Fibroblast of skin of right quadriceps (primary cell): ENCODE measurements at regions not wholly inside any gene's neighbourhood (a gene's known extent, or its start where the extent isn't known, plus 50 kb on each side); places are given as distances from the start of the nearest gene placed in this dataset.

Source experiments
- DNase-seq: peaks from one replicate; pipeline ENCODE4 v3.0.0-alpha.2; 2013

DNA sequence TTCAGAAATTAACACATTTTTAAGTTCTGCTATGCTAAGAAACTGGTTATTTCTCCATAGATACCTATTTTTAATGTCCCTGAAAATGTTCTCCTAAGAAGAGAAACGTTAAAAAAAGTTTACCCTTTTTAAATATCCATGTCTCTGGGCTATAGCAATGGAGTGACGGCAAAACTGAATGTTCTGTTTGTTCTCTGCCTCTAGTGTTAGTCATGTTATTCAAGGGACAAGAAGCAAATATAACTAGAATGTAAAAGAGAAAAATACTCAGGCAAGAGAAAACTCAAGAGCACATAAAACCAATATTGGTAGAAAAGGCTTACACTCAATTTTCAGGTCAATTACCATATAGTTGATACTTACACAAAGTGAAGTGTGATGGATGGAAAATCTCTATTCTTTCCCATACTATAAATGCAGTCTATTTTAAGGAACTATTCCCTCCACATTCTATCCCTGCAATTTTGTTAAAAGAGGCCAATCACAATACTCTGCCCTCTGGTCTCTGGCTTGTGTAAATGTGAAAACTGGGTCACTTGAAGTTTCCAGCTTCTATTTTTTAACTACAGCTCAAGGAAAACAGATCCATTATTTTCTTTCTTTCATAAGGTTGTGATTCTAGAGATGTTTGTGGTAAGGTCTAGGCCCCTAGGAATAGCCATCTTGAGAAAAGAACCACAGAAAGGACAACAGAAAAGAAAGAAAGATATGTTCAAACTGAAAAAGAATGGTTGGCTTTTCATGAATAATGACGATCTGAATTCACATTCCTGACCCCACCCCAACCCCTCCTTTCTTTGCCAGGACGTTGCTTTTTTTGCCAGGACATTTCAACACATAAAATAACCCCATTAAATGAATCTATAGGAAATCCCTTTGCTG, 200.3 kb upstream of the FAM83B start:
- DNase-seq: peak; percentile 64

DNA sequence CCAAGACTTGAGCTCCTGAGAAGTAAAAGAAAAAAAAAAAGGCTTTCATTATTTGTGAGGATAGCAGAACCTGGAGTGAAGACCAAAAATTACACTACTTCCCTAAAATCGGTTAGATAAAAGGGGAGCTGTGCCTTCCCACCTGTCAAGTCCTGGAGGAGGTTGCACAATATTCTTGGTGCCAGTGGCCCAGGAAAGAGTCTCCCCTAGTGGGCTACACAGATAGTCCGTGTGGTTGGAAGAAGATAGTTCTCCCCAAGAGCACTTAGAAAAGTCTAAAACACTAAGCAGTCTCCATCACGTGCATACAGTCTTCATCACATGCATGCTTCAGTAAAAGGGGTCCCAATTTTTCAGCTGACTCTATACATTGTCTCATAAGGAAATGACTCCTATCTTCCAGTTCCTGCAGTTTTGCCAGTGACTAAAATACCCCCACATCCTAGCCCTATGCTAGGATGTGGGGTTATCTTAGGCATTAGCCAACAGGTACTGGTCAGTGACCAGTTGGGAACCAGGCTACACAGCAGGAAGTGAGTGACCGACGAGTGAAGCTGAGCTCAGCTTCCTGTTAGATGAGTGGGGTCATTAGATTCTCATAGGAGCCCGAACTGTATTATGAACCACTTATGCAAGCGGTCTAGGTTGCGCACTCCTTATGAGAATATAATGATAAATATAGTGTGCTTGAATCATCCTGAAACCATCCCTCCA, 199.5 kb upstream of the FAM83B start:
- no peak for DNase-seq

DNA sequence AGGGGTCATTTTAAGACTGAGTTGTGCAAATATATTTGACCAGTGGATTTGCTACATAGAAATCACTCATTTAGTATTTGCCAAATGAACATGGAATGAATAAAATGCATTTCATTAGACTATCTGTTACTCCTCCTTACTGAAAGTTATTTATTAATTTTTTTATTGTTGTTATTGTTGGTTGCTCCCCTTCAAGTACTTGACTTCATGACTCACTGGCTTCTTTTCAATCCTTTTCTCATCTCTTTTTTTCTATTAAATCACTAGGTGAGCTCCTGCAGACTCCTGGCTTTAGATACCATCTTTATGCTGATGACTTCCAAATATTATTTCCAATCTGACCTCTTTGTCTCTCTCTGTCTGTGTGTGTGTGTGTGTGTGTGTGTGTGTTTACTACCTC, 192.2 kb upstream of the FAM83B start:
- no peak for DNase-seq

DNA sequence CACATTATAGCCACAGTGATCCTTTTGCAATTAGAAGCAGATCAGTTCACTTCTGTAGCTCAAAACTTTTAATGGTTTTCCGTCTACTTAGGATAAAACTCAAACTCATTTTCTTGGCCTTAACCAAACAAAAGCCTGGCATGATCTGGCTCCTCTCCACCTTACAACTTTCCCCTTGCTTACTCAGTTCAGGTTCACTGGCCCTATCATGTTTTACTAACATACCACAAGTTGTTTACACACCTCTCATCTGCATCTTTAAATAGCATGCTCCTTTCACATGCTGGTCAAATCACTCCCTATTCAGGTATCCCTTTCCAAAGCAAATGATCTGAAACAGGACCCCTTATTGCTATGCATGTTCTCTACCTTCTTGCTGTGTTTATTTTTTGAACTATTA, 191.4 kb upstream of the FAM83B start:
- DNase-seq: no peak

DNA sequence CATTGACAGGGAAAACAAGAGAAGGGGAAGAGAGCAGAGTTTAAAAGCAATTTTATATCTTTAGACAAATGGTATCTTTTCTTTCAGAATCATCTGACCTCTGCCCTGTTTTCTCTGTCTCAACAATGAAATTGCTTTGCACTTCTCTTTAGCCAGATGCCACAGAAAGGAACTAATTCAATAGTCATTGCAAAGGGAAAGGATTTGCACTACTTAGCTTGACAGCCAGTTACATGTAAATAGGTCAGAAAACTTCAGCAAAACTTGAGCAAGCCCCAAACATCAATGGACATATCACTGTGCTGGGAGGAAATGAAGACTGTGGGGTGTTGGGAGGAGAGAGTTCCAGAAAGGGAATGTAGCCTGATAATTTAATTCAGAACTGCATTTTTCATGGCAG, 181.3 kb upstream of the FAM83B start:
- DNase-seq: no peak

DNA sequence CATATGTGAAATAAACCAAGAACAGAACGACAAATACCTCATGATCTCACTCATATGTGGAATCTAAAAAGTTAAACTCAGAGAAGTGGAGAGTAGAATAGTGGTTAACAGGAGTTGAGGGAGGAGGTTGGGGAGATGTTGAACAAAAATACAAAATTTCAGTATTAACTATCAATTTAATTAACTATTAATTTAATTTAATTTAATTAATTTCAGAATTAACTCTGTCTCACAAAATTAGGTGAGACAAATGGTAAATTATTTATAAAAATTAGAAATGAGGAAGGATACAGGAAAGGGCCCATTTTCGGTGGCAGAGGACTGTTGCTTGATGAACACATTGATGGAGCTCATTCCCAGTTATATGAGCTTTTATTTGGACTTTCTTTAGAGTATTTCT, 166.0 kb upstream of the FAM83B start:
- DNase-seq: no peak

DNA sequence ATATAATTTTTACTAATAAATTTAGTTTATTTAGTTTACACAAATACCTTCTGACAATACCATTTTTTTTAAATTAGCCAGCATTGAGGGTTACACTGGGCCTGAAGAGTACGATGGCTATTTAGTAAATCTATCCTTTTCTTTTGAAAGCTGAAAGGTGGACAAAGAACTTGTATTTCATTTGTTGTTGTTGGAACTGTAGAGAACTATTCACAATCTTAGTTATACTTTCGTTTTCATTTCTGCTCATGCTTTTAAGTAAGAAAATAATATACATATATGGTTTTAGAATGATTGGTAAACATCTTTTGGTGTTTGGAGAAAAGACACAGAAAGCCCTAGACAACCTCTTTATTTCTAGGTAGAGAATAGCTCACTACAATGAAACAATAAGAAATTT, 165.3 kb upstream of the FAM83B start:
- no peak for DNase-seq

DNA sequence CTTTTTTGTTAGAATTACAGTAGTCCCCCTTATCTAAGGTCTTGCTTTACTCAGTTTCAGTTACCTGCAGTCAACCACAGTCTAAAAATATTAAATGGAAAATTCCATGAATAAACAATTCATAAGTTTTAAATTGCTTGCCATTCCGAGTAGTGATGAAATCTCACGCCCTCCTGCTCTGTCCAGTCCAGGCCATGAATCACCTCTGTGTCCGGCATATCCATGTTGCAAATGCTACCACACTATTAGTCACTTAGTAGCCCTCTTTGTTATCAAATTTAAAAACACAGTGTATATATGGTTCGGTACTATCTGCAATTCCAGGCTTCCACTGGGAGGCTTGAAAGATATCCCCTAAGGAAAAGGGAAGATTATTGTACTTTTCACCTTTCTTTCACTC, 164.6 kb upstream of the FAM83B start:
- peak; percentile 40 for DNase-seq

DNA sequence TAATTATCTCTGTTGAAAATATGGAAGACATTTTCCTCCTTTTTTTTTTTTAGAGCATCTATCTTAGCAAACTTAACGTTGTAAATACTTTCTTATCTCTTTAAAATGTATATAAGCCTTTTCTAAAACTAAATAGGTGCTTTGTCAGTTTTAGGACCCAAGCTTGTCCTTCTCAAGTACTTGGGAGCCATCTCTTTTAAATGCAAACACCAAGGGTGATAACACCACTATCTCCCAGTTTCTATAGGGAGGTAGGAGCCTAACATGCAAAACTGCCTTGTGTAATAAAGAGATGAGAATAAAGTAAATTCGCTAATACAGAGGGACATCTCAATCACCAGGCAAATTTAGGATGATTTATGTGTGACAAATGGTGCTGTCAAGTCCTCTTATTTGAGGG, 157.0 kb upstream of the FAM83B start:
- no peak for DNase-seq

DNA sequence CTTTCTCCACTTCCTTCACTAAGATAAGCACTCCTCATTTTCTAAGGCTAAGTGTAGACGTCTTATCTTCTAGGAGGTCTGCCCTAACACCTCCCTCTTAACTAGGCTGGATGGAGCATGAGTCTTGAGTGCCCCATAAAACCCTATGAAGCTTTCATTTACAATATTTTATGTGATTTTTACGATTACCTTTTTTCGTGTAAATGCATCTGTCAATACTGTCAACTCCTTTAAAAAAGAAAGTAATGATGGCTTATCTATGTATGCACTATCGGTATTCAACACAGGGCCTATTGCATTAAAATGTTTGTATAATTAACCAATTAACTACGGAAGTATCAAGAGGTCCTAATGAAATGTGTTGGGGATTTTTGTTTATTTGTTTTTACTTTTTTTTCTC, 156.0 kb upstream of the FAM83B start:
- DNase-seq: no peak

DNA sequence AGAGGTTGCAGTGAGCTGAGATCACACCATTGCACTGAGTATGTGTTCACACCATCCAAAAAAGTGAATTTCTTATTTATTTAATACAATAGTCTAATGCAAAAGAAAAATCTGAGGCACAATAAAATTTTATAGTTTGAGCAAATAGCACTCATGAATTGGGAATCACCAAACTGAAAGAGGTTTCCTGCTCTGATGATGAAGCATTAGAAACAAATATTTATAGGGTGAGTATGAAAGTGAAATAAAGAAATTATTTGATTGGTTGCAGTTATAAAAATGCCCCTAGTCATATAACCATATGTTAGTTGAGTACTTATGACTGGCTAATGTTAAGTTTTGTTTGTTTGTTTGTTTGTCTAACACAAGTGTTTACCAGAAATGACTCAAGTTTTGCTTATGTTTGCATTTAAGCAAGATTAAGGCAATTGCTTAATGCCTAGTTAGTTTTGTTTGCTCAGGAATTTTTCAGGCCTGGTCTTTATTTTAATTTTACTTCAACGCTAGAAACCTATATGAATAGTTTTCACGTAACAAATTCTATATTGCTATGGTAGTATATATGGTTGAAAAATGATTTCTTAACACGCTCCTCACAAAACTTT, 151.5 kb upstream of the FAM83B start:
- DNase-seq: no peak

DNA sequence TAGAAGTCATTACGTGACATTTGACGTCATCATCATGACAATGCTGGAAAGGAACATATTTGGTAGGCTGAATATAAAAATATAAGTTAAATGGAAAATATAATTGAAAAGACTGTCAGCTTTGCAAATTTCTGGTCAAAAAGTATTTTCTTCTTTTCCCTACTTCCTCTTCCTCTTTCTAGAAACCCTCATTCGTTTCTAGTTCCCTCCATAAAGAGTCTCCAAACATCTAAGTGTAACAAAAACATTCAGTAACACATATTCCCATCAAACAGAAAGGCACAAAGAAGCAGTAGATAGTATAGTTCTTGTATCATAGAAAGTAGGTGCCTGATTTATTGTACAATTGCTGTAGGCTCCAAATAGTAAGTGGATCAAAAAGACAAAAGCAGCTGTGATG, 150.8 kb upstream of the FAM83B start:
- DNase-seq: no peak

DNA sequence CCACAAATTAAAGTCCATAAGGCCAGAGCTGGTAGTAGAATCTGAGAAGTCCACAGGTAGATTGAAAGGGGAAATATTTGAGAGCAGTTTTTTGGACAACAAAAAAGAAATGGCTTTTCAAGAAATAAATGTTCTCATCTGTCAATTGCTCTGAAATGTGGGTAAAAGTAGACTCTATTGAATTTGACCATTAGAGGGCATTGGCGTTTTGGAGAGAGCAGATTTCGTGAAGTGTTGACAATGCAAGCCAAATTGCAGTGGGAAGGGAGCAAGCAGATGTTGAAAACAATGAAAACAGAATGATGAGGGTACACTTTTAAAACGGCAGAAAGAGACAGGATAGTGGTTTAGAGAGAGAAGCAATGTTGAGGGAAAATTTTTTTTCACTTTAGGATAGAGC, 149.1 kb upstream of the FAM83B start:
- DNase-seq: peak; percentile 43

DNA sequence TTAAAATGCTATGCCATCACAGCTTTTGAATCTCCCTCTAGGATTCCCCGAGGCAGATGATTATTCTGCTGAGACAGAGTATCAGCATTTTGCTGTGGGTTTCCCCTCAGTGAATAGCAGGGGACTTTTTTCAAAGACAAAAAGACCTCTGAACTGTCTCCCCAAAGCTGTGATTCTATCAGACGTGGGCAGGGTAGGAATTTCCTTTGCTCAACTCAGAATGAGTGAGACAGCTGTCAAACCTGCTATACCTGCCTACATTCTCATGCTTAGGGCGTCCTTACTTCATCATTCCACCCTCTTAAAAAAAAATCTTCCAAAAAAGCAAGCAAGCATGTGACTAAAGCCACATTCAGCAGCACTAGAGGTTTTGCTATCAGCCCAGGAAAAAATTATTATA, 147.6 kb upstream of the FAM83B start:
- no peak for DNase-seq

DNA sequence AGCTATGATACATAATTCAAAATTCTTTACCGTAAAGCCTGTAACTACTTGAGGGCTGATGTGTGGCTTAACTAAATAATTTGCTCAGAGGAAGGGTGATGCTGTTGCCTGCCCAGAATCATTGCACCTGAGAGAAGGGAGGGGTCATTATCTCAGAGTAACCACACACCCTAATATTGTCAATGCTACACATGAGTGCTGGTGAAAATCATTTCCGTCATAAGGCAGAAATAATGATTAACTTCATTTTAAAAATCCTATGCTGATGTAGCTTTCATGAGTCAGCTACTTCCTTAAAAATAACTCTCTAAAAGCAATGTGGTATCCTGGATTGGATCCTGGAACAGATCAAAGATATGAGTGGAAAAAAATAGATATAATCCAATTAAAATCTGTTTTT, 146.4 kb upstream of the FAM83B start:
- no peak for DNase-seq

DNA sequence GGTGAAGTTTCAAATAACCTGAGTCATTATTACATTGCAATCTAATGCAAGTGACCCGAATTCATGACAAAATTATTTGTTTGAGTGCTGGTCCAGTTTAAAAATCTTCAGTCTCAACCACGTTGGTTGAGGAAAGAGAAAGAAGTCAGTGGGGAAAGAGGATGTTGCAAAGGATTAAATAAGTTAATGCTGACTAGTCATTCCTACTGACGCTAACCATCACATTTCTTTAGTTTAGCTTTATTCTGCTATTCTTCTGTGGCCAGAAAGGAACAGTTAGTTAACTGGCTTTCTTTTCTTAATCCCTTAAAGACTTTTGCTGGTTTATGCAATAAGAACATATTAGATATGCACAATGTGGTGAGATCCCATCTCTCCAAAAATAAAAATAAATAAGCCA, 143.8 kb upstream of the FAM83B start:
- DNase-seq: no peak

DNA sequence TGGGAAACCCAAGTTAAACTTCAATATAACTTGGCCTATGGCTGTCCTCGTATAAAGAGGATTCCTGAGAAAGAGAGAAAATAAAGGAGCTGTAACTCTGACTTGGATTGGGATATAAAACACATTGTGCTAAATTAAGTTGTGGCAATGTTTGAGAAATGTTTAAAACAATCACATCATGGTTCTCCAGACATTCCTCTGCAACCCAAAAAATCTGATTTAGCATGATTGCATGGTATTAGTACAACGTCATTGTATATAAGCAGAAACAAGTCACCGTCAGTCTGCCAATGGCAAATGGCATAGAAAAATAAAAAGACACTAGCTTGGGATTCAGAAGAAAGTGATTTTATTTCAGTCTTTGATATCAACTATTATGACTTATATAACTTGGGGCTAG, 140.2 kb upstream of the FAM83B start:
- DNase-seq: peak; percentile 50

DNA sequence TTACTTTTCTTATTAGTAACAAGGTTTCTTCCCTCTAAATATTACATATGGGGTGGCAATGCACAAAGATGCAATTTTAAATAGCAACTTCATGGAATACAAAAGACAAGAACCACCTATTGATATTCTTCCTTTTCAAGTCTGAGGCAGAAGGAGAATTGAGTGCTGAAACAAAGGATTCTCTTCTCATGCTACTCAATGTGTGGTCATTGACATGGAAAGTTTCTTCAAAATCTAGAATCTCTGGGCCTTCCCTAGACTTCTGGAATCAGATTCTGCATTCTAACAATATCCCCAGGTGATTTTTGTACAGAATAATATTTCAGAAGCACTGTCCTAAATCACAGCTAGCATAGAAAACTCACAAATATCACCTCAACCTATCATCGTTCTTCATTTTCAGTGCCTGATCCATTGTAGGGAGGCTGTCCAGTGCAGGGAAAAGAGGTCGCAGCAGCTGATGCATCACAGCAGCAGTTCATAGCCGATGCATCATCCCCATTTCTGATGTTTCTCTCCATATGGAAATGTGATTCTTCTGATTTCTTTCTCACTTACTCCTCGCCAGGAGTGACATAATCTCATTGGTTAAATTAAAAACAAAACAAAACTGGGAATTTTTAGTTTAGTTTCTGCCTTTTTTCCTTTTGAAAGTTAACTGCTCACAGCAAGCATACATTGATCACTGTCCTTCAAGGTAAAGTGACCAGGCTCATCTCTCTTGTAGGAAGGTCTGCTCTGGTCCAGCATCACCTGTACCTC, 139.5 kb upstream of the FAM83B start:
- DNase-seq: peak; percentile 9

DNA sequence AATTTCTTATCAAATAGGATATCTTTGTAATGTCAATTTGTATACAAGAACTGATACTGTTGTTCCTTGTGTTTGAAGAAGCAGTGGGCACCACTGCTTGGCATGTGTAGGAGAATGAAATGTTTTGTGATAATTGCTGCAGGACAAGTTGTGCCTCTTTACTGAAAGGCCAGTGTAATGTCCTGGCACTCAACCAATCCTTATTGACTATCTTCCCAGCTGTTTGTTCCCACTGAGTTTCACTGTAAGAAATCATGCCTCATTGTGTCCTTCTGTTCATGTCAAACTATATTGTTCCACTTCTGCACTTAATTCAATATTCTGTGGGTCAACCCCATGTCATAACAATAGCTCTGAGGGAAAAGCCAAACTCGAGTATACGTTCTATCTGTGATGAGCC, 136.1 kb upstream of the FAM83B start:
- no peak for DNase-seq

DNA sequence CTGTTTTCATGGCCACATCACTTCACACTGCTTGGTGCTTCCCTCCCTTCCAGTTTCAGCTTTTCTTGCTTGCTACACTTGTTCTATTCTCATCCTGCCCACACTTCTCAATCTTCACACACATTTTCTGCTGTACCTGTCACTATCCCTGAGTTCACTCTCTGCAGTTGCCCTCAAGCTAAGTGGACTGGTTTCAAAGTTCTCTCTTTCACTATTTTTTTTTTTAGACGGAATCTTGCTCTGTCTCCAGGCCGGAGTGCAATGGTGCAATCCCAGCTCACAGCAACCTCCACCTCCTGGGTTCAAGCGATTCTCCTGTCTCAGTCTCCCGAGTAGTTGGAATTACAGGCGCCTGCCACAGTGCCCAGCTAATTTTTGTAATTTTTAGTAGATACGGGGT, 130.6 kb upstream of the FAM83B start:
- no peak for DNase-seq

DNA sequence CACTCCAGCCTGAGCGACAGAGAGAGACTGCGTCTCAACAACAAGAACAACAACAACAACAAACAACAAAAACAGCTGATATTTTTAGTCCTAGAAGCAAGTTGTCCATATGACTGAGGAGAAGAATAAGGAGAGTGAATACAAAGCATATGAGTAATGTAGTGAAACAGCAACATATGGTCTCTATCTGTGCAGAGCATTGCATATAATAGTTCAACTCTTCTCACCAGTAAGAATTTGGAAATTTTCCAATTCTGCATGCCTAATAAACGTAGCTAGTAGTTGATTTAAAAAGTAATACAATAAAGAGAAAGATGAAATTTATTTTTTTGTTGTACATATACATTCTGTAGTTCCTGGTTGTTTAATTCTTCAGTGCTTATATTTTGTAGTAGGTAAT, 129.7 kb upstream of the FAM83B start:
- peak; percentile 68 for DNase-seq

DNA sequence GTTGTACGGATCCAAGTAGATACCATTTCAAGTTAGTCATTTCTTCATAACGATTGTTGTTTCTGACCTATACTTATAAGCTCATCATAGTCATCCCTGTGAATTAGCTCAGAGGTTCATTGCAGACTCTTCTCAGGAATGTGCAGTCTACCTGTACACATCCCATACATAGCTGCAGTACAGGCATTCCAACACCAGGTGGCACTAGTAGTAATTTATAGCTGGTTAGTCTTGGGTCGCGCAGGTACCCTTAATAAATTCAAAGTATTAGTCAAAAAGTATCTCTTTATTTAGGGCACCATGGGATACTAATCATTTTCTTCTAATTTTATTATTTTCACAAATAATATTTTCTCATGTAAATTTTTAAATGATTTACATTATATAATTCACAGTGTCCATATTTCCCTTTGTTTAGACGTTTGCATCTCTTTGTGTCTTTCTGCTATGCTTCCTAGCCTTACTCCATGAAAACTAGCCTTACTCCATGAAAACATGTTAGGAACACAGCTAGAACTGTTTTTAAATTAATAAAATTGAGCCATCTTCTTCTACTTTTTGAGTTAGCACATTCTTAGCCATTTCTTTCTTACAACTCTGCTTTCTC, 128.6 kb upstream of the FAM83B start:
- DNase-seq: peak; percentile 45

DNA sequence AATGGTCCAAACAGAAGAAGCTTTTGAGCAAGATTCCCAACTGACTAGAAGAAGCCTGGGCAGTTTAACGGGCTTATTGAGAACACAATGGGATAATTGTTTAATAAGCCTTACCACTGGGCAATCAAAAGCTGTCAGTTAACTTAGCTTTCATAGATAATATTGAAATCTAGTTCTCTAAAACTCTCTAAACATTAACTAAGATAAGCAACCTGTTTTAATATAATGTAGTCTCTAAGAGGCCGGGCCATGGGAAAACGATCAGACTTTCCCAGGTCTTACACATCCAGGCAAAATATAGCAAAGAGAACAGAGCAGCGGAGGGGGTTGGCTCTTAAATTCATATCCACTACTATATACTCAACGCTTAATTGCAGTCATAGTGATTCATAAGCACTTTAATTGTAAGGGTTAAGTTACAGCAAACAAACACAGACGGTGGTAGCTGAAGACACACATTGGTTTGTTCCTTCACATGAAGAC, 128.0 kb upstream of the FAM83B start:
- peak; percentile 2 for DNase-seq
